H9 (cell line): ENCODE measurements at regions not wholly inside any gene's neighbourhood (a gene's known extent, or its start where the extent isn't known, plus 50 kb on each side); places are given as distances from the start of the nearest gene placed in this dataset.

Experiments
- DNase-seq: peaks from one replicate; pipeline ENCODE4 v3.0.0-alpha.2; 2017
- H2AFZ ChIP-seq: one replicate; pipeline ENCODE4 v1.6.1; 2013; ENCODE audit warnings: mild to moderate bottlenecking, low read length, control low read depth, moderate library complexity
- H2AK5ac ChIP-seq: 2 replicates; pipeline ENCODE4 v1.6.1; 2013; ENCODE audit warnings: low read length, control low read depth, mixed read lengths; ENCODE audit not compliant: insufficient read length
- H2BK120ac ChIP-seq: one replicate; pipeline ENCODE4 v1.6.1; 2013; ENCODE audit warnings: low read depth, mild to moderate bottlenecking, low read length, control low read depth, inconsistent platforms; ENCODE audit not compliant: poor library complexity, severe bottlenecking
- H2BK12ac ChIP-seq: 2 replicates; pipeline ENCODE4 v1.6.1; 2013; ENCODE audit warnings: low read length, control low read depth, mixed read lengths, low read depth; ENCODE audit not compliant: insufficient read length
- H2BK15ac ChIP-seq: 2 replicates; pipeline ENCODE4 v1.6.1; 2013; ENCODE audit warnings: low read depth, low read length, control low read depth
- H2BK20ac ChIP-seq: one replicate; pipeline ENCODE4 v1.6.1; 2013; ENCODE audit warnings: low read depth, mild to moderate bottlenecking, low read length, control low read depth, inconsistent platforms; ENCODE audit not compliant: poor library complexity, severe bottlenecking
- H2BK5ac ChIP-seq: 2 replicates; pipeline ENCODE4 v1.6.1; 2013; ENCODE audit warnings: low read length, control low read depth, mixed read lengths; ENCODE audit not compliant: insufficient read length
- H3K14ac ChIP-seq: 2 replicates; pipeline ENCODE4 v1.6.1; 2013; ENCODE audit warnings: low read length, control low read depth; ENCODE audit not compliant: insufficient read depth
- H3K18ac ChIP-seq: 2 replicates; pipeline ENCODE4 v1.6.1; 2013; ENCODE audit warnings: low read depth, mild to moderate bottlenecking, mixed read lengths, low read length, control low read depth; ENCODE audit not compliant: insufficient read length
- H3K23ac ChIP-seq: 2 replicates; pipeline ENCODE4 v1.6.1; 2013; ENCODE audit warnings: low read length, control low read depth, mixed read lengths, low read depth; ENCODE audit not compliant: insufficient read length
- H3K23me2 ChIP-seq: 2 replicates; pipeline ENCODE4 v1.6.1; 2013; ENCODE audit warnings: low read depth, mild to moderate bottlenecking, mixed read lengths, low read length, control low read depth; ENCODE audit not compliant: insufficient read length, poor library complexity, severe bottlenecking
- H3K27ac ChIP-seq: 2 replicates; pipeline ENCODE4 v1.5.1; 2013; ENCODE audit warnings: low read length, control low read depth, mixed read lengths, low read depth; ENCODE audit not compliant: insufficient read length
- H3K27me3 ChIP-seq: 2 replicates; pipeline ENCODE4 v1.6.1; 2013; ENCODE audit warnings: low read length, control low read depth, inconsistent platforms; ENCODE audit not compliant: insufficient read depth
- H3K4ac ChIP-seq: 2 replicates; pipeline ENCODE4 v1.6.1; 2013; ENCODE audit warnings: low read depth, mild to moderate bottlenecking, control low read depth, inconsistent platforms, low read length, moderate library complexity
- H3K4me1 ChIP-seq: 2 replicates; pipeline ENCODE4 v1.6.1; 2013; ENCODE audit warnings: low read length, control low read depth, inconsistent platforms; ENCODE audit not compliant: insufficient read depth
- H3K4me2 ChIP-seq: 2 replicates; pipeline ENCODE4 v1.6.1; 2013; ENCODE audit warnings: low read length, control low read depth, mixed read lengths; ENCODE audit not compliant: insufficient read length, insufficient read depth
- H3K56ac ChIP-seq: 2 replicates; pipeline ENCODE4 v1.6.1; 2013; ENCODE audit warnings: low read depth, mild to moderate bottlenecking, mixed read lengths, low read length, control low read depth; ENCODE audit not compliant: insufficient read length
- H3K79me1 ChIP-seq: 2 replicates; pipeline ENCODE4 v1.6.1; 2013; ENCODE audit warnings: low read depth, mild to moderate bottlenecking, moderate library complexity, low read length, control low read depth, inconsistent platforms; ENCODE audit not compliant: insufficient read depth, poor library complexity, severe bottlenecking
- H3K79me2 ChIP-seq: 2 replicates; pipeline ENCODE4 v1.6.1; 2013; ENCODE audit warnings: low read length, control low read depth, inconsistent platforms; ENCODE audit not compliant: insufficient read depth
- H3K9ac ChIP-seq: 2 replicates; pipeline ENCODE4 v1.6.1; 2013; ENCODE audit warnings: low read length, control low read depth, mixed read lengths; ENCODE audit not compliant: insufficient read length; ENCODE audit errors: extremely low read depth
- H3K9me3 ChIP-seq: one replicate; pipeline ENCODE4 v1.6.1; 2013; ENCODE audit warnings: low read depth, low read length, inconsistent platforms; ENCODE audit not compliant: control insufficient read depth
- H3T11ph ChIP-seq: one replicate; pipeline ENCODE4 v1.6.1; 2013; ENCODE audit warnings: mild to moderate bottlenecking, low read length, control low read depth, inconsistent platforms
- H4K20me1 ChIP-seq: one replicate; pipeline ENCODE4 v1.6.1; 2013; ENCODE audit not compliant: control insufficient read depth, insufficient read length, insufficient read depth
- H4K5ac ChIP-seq: 2 replicates; pipeline ENCODE4 v1.6.1; 2013; ENCODE audit warnings: low read depth, mild to moderate bottlenecking, mixed read lengths, low read length, control low read depth; ENCODE audit not compliant: insufficient read length
- H4K8ac ChIP-seq: replicated peaks from 2 replicates; pipeline ENCODE4 v1.6.1; 2013; ENCODE audit warnings: low read length, control low read depth, mixed read lengths, low read depth; ENCODE audit not compliant: insufficient read length
- H4K91ac ChIP-seq: 2 replicates; pipeline ENCODE4 v1.6.1; 2013; ENCODE audit warnings: low read depth, mild to moderate bottlenecking, moderate library complexity, mixed read lengths, low read length, control low read depth; ENCODE audit not compliant: insufficient read length
- H3K27ac Mint-ChIP-seq, 3 experiments: 2 replicates in 2 of 3; 3 replicates in 1 of 3; pipeline ENCODE4 v1.8.0; 2020 to 2021; ENCODE audit warnings: mixed read lengths in 3 of 3, mild to moderate bottlenecking in 1 of 3, moderate library complexity in 1 of 3
- H3K27me3 Mint-ChIP-seq: 2 replicates; pipeline ENCODE4 v1.8.0; 2021; ENCODE audit warnings: low read depth, mild to moderate bottlenecking, moderate library complexity, mixed read lengths
- H3K36me3 Mint-ChIP-seq, 3 experiments: 2 replicates in 2 of 3; 3 replicates in 1 of 3; pipeline ENCODE4 v1.8.0; 2020 to 2021; ENCODE audit warnings: low read depth in 3 of 3, mixed read lengths in 3 of 3; ENCODE audit not compliant: insufficient read depth in 1 of 3
- H3K4me1 Mint-ChIP-seq, 2 experiments: 2 replicates each; pipeline ENCODE4 v1.8.0; 2020; ENCODE audit warnings: mixed read lengths in 2 of 2
- H3K4me3 Mint-ChIP-seq, 2 experiments: 2 replicates in 1 of 2; 3 replicates in 1 of 2; pipeline ENCODE4 v1.8.0; 2020 to 2021; ENCODE audit warnings: mild to moderate bottlenecking in 2 of 2, mixed read lengths in 2 of 2, moderate library complexity in 1 of 2
- H3K9me3 Mint-ChIP-seq, 2 experiments: 2 replicates in 1 of 2; 3 replicates in 1 of 2; pipeline ENCODE4 v1.8.0; 2020; ENCODE audit warnings: mild to moderate bottlenecking in 2 of 2, mixed read lengths in 2 of 2, moderate library complexity in 1 of 2
- WGBS: extraction: QIAGEN DNeasy Blood & Tissue Kit; methylation state at CpG from one replicate; pipeline ENCODE4 v1.1.7; 2013; ENCODE audit warnings: missing lambda C conversion rate, low lambda C conversion rate, mixed read lengths; ENCODE audit not compliant: insufficient read length; ENCODE audit errors: extremely low coverage; 5-methylcytosine and 5-hydroxymethylcytosine counted together
- TF ChIP-seq, protein P1 (sequence below): fragments of 200-600 bp; sonication (generic); conservative IDR thresholded peaks from 3 replicates; pipeline ENCODE4 v1.8.0; 2021; ENCODE audit warnings: antibody characterized with exemption, mild to moderate bottlenecking

DNA sequence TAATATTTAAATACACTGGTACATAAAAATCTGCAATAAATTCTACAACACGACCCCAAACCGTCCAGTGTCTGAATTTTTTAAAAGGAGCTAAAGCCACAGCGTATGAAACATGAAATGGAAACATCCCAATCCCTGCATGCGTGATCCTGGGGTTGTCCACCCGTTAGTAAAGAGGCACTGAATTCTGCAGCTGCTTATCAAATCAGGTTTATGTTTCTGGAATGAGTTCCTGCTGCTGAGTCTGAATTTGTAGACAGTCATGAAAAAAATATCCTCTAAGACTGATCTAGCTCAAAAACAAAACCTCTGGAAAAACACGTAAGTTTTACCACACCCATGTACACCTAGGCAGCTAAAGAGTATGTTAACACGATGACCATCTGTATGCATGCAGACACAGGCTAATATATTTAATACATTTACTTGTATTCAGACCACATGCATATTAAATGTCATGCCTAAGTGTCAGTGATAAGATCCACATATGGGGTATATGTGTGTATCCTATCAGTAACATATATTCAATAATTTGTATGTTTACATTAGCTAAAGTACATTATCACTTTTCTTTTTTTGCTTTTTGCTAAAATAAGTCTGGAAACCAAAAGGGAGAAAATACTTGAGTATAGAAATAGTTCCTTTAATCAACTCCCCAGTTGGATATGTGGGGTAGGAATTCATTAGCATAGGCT lies 420.5 kb upstream of the PSMD7 start:
- Histone ChIP-seq H3K79me1 (no peaks in the 10 kb centered on the region), H3K27me3 (no peaks in the 10 kb centered on the region), H2AK5ac (no peak overlapping the region), H3K18ac (no peak overlapping the region), H3K79me2 (no peaks in the 10 kb centered on the region), H3K4me1 (peaks cover 2% of the 10 kb centered on the region; the same call in 1 of the 2 replicates), H4K5ac (no peak overlapping the region), H3K23me2 (no peaks in the 10 kb centered on the region), H3K56ac (no peak overlapping the region), H2BK20ac (no peak overlapping the region), H3K9me3 (no peaks in the 10 kb centered on the region), H3T11ph (no peak overlapping the region), H2BK12ac (no peak overlapping the region), H2BK15ac (no peak overlapping the region), H2BK5ac (no peak overlapping the region), H3K9ac (no peak overlapping the region), H4K91ac (no peak overlapping the region), H2BK120ac (no peak overlapping the region), H3K4ac (no peak overlapping the region), H4K20me1 (no peaks in the 10 kb centered on the region), H2AFZ (no peak overlapping the region), H3K23ac (no peak overlapping the region), H4K8ac (no peak overlapping the region), H3K14ac (no peak overlapping the region), H3K27ac (no peak overlapping the region), H3K4me2 (no peak overlapping the region)
- WGBS, result no CpG with 5 or more reads among the region's 7 CpGs
- Mint-ChIP-seq H3K9me3 (no peaks in the 10 kb centered on the region), H3K27me3 (no peaks in the 10 kb centered on the region), H3K36me3 (no peaks in the 10 kb centered on the region), H3K27ac (peak overlapping the region in 2 of 3 experiments; percentile 67 to 79; a peak in 2 of 7 replicates), H3K4me1 (peaks cover 5 to 20% of the 10 kb centered on the region in 2 experiments), H3K4me3 (no peak overlapping the region)
- TF ChIP-seq, protein P1, sequence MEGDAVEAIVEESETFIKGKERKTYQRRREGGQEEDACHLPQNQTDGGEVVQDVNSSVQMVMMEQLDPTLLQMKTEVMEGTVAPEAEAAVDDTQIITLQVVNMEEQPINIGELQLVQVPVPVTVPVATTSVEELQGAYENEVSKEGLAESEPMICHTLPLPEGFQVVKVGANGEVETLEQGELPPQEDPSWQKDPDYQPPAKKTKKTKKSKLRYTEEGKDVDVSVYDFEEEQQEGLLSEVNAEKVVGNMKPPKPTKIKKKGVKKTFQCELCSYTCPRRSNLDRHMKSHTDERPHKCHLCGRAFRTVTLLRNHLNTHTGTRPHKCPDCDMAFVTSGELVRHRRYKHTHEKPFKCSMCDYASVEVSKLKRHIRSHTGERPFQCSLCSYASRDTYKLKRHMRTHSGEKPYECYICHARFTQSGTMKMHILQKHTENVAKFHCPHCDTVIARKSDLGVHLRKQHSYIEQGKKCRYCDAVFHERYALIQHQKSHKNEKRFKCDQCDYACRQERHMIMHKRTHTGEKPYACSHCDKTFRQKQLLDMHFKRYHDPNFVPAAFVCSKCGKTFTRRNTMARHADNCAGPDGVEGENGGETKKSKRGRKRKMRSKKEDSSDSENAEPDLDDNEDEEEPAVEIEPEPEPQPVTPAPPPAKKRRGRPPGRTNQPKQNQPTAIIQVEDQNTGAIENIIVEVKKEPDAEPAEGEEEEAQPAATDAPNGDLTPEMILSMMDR, result no peak
- no peak for DNase-seq
